ENCODE measurements at regions not wholly inside any gene's neighbourhood (a gene's known extent, or its start where the extent isn't known, plus 50 kb on each side); places are given as distances from the start of the nearest gene placed in this dataset.

DNA sequence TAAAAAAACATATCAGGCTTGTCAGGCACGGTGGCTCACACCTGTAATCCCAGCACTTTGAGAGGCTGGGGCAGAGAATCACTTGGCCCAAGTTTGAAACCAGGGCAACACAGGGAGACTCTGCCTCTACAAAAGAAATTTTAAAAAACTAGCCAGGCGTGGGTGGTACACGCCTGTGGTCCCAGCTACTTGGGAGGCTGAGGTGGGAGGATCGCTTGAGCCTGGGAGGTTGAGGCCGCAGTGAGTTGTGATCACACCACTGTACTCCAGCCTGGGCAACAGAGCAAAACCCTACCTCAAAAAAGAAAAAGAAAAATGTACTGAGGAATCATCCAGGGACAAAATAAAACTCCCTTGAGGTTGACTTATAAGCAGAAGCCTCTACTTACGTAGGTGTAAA is 149.9 kb upstream of the KLF14 start:
- TF ChIP-seq CTCF (IDR thresholded peaks at IDR 0.05) (no peak), POLR2A (IDR thresholded peaks at IDR 0.05) (no peak)

Data from testis (tissue), 2 donors.